DND-41 (cell line): ENCODE measurements at regions not wholly inside any gene's neighbourhood (a gene's known extent, or its start where the extent isn't known, plus 50 kb on each side); places are given as distances from the start of the nearest gene placed in this dataset.

Experiments used
- EZH2 ChIP-seq: IDR thresholded peaks from 3 replicates; pipeline ENCODE4 v1.6.1; 2012; ENCODE audit warnings: borderline replicate concordance, low read depth, mild to moderate bottlenecking, moderate library complexity, low read length, inconsistent platforms; ENCODE audit not compliant: severe bottlenecking
- TF ChIP-seq, protein P1 (sequence below): IDR thresholded peaks from 2 replicates; pipeline ENCODE4 v1.5.1; 2012; ENCODE audit warnings: borderline replicate concordance, low read length, moderate library complexity, mild to moderate bottlenecking; ENCODE audit not compliant: poor library complexity, severe bottlenecking; ENCODE audit errors: extremely low read depth

GRCh38 chr22:27244328-27244727 is 557.2 kb downstream of the MN1 start:
- TF ChIP-seq, protein P1, sequence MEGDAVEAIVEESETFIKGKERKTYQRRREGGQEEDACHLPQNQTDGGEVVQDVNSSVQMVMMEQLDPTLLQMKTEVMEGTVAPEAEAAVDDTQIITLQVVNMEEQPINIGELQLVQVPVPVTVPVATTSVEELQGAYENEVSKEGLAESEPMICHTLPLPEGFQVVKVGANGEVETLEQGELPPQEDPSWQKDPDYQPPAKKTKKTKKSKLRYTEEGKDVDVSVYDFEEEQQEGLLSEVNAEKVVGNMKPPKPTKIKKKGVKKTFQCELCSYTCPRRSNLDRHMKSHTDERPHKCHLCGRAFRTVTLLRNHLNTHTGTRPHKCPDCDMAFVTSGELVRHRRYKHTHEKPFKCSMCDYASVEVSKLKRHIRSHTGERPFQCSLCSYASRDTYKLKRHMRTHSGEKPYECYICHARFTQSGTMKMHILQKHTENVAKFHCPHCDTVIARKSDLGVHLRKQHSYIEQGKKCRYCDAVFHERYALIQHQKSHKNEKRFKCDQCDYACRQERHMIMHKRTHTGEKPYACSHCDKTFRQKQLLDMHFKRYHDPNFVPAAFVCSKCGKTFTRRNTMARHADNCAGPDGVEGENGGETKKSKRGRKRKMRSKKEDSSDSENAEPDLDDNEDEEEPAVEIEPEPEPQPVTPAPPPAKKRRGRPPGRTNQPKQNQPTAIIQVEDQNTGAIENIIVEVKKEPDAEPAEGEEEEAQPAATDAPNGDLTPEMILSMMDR, result no peak
- no peak for TF ChIP-seq EZH2
